Peyer's patch (tissue), 4 donors: ENCODE measurements at regions not wholly inside any gene's neighbourhood (a gene's known extent, or its start where the extent isn't known, plus 50 kb on each side); places are given as distances from the start of the nearest gene placed in this dataset.

Experiments
- DNase-seq, 3 donors: peaks; one replicate each; pipeline ENCODE4 v3.0.0-alpha.2; 2017 to 2019
- H3K27ac ChIP-seq, 4 donors: fragments of 200-600 bp; sonication (generic); one replicate each; pipeline ENCODE4 v1.5.1; 2016 to 2019
- H3K27me3 ChIP-seq, 2 donors: fragments of 200-600 bp; sonication (generic); one replicate each; pipeline ENCODE4 v1.5.1; 2019
- H3K36me3 ChIP-seq, 3 donors: fragments of 200-600 bp; sonication (generic); one replicate each; pipeline ENCODE4 v1.5.1; 2016 to 2019
- H3K4me1 ChIP-seq, 4 donors: fragments of 200-600 bp; sonication (generic); one replicate each; pipeline ENCODE4 v1.5.1; 2016 to 2019
- H3K4me3 ChIP-seq, 4 donors: fragments of 200-600 bp; sonication (generic); 1 replicate in 3 of 4; 2 replicates in 1 of 4; pipeline ENCODE4 v1.5.1; 2016 to 2019; ENCODE audit warnings: mild to moderate bottlenecking in 1 of 4
- H3K9me3 ChIP-seq, 4 donors: fragments of 200-600 bp; sonication (generic); one replicate each; pipeline ENCODE4 v1.5.1; 2016 to 2019; ENCODE audit warnings: mild to moderate bottlenecking in 1 of 4
- POLR2A ChIP-seq, 2 donors: fragments of 450-650 bp; IDR thresholded peaks; one replicate each; pipeline ENCODE4 v1.5.1; 2017; ENCODE audit warnings: antibody characterized with exemption in 2 of 2, mild to moderate bottlenecking in 2 of 2, moderate library complexity in 2 of 2
- TF ChIP-seq, protein P1 (sequence below), 6 experiments: fragments of 450-650 bp in 4 of 6; fragments of 200-600 bp in 2 of 6; sonication (generic) in 1 of 6; IDR thresholded peaks; one replicate each; pipeline ENCODE4 v1.5.1; 2017 to 2019; ENCODE audit warnings: antibody characterized with exemption in 6 of 6, mild to moderate bottlenecking in 3 of 6, moderate library complexity in 1 of 6

DNA sequence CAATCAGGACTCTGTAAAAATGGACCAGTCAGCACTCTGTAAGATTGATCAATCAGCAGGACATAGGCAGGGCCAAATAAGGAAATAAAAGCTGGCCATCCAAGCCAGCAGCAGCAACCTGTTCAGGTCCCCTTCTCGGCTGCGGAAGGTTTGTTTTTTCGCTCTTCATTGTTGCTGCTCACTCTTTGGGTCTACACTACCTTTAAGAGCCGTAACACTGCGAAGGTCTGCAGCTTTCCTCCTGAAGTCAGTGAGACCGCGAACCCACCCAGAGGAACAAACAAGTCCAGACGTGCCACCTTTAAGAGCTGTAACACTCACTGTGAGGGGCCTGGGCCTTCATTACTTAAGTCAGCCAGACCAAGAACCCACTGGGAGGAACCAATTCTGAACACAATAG lies 223.2 kb upstream of the EXOC2 start:
- TF ChIP-seq, protein P1, sequence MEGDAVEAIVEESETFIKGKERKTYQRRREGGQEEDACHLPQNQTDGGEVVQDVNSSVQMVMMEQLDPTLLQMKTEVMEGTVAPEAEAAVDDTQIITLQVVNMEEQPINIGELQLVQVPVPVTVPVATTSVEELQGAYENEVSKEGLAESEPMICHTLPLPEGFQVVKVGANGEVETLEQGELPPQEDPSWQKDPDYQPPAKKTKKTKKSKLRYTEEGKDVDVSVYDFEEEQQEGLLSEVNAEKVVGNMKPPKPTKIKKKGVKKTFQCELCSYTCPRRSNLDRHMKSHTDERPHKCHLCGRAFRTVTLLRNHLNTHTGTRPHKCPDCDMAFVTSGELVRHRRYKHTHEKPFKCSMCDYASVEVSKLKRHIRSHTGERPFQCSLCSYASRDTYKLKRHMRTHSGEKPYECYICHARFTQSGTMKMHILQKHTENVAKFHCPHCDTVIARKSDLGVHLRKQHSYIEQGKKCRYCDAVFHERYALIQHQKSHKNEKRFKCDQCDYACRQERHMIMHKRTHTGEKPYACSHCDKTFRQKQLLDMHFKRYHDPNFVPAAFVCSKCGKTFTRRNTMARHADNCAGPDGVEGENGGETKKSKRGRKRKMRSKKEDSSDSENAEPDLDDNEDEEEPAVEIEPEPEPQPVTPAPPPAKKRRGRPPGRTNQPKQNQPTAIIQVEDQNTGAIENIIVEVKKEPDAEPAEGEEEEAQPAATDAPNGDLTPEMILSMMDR (IDR thresholded peaks at IDR 0.05): no peak
- TF ChIP-seq POLR2A (IDR thresholded peaks at IDR 0.05): no peak
- no peak for DNase-seq
- no peak overlapping the region for H3K27ac ChIP-seq
- no peak overlapping the region for H3K4me3 ChIP-seq
- H3K4me1 ChIP-seq: no peaks in the 10 kb centered on the region
- peaks cover 0 to 10% (median 4%) of the 10 kb centered on the region in 4 donors for H3K9me3 ChIP-seq
- H3K27me3 ChIP-seq: no peaks in the 10 kb centered on the region
- H3K36me3 ChIP-seq: no peaks in the 10 kb centered on the region

DNA sequence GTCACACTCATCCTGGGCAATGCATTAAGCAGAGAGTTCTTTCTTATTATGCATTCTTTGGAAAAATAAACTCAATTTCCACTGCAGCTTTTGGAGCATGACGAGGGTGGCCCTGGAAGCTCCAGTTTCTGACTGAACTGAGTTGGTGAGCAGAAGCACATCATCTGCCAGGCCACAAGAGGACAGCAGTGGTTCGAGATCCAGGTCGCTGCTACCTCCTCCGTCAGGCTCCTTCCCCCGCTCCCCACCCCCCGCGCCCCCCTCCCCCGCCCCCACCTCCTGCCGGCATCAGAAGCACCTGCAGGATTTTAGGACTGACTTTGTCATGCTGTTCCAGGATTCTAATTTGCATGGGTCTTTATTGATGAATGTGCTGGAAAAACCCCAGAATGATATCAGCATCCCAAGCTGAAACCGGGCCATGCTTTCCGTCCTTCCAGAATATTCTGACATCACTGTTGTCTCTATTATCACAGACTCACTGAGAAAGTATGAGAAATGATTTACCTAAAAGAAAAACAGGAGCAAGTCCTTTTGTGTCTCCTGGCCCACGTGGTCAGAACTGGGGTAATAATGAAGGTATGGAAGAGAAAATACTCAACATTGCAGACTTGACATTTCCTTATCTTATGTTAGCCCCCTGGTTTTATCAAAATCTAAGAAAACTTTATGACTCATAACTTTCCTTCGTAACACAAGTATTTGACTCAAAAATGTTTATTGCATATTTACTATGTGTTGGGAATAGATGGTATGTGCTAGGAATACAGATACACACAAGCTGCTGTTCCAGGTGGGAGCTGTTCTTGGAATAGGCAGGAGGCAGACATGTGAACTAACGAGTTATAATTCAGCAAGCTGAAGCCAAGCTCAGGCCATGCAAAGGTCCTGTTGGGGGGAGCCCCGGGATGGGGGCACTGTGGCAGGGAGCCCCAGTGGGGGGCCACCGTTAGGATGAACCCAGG lies 220.2 kb upstream of the EXOC2 start:
- no peaks in the 10 kb centered on the region for H3K36me3 ChIP-seq
- no peak for TF ChIP-seq POLR2A (IDR thresholded peaks at IDR 0.05)
- TF ChIP-seq, protein P1 (IDR thresholded peaks at IDR 0.05): peak in 4 of 6 experiments; percentile 22 to 29 (median 24)
- no peak overlapping the region for H3K27ac ChIP-seq
- no peaks in the 10 kb centered on the region for H3K27me3 ChIP-seq
- no peaks in the 10 kb centered on the region for H3K9me3 ChIP-seq
- H3K4me1 ChIP-seq: no peaks in the 10 kb centered on the region
- no peak overlapping the region for H3K4me3 ChIP-seq
- DNase-seq: no peak

DNA sequence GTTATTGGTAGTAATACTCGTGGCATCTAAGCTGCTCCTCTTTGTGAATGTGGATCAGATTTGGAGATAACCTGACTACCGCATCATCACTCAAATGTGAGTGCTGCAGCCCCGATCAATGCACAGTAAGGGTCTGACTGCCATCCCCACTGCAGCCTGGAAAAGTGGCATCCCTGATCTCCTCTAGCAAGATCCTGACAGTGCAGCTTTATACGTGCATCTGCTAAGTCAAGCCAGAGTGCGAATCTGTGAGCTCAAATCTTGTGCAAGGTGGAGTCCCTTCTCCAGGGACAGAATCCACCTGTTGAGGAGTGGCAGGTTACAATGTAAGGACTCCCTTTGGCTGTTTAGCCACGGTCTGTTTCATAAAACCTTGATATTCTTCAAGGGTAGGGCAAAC lies 215.0 kb upstream of the EXOC2 start:
- no peaks in the 10 kb centered on the region for H3K9me3 ChIP-seq
- no peaks in the 10 kb centered on the region for H3K36me3 ChIP-seq
- H3K4me3 ChIP-seq: no peak overlapping the region
- TF ChIP-seq POLR2A (IDR thresholded peaks at IDR 0.05): no peak
- TF ChIP-seq, protein P1 (IDR thresholded peaks at IDR 0.05): no peak
- H3K4me1 ChIP-seq: no peaks in the 10 kb centered on the region
- no peaks in the 10 kb centered on the region for H3K27me3 ChIP-seq
- H3K27ac ChIP-seq: no peak overlapping the region
- DNase-seq: no peak

DNA sequence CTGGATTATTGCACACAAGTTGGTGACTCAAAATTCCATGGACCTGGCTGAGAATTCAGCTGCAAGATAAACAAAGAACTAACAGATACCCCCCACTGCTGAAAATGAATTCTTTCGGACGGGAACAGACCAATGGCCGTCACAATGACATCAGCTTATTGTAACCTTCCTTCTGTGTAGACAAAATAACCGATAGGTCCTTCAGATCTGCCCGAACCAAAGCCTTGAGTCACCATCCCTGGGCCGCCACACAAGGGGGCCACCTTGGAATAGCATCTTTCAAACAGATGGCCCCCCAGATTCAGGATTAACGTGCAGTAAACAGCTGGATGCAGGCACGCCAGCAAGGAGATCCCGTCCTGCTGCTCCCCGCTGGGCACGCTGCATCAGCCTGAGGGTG lies 214.0 kb upstream of the EXOC2 start:
- no peaks in the 10 kb centered on the region for H3K9me3 ChIP-seq
- DNase-seq: no peak
- no peaks in the 10 kb centered on the region for H3K36me3 ChIP-seq
- no peaks in the 10 kb centered on the region for H3K27me3 ChIP-seq
- no peak overlapping the region for H3K4me3 ChIP-seq
- no peak overlapping the region for H3K27ac ChIP-seq
- H3K4me1 ChIP-seq: peaks cover 0 to 1% (median 0%) of the 10 kb centered on the region in 4 donors
- no peak for TF ChIP-seq POLR2A (IDR thresholded peaks at IDR 0.05)
- TF ChIP-seq, protein P1 (IDR thresholded peaks at IDR 0.05): no peak

DNA sequence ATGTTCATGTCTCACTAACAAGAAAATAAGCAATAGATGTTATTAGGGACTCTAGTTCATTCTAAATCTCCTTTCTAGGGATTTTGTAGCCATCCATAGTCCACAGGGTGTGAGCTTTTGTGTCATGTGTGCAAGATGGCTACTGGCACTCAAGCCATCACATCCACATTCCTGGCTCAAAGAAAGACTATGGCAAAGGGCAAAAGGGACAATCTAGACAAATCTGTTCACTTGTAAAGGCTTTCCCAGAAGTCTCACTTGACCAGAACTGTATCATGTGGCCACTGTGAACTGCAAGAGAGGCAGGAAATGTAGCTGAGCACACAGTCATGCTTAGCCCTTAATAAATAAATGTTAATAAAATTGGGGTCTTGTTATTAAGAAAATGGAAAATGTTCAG lies 212.6 kb upstream of the EXOC2 start:
- TF ChIP-seq, protein P1 (IDR thresholded peaks at IDR 0.05): no peak
- TF ChIP-seq POLR2A (IDR thresholded peaks at IDR 0.05): no peak
- Histone ChIP-seq H3K9me3 (no peaks in the 10 kb centered on the region), H3K4me3 (no peak overlapping the region), H3K4me1 (peaks cover 0 to 10% (median 0%) of the 10 kb centered on the region in 4 donors), H3K36me3 (no peaks in the 10 kb centered on the region), H3K27me3 (no peaks in the 10 kb centered on the region), H3K27ac (no peak overlapping the region)
- DNase-seq: no peak
